Right lobe of liver (tissue), 4 donors: ENCODE measurements at regions not wholly inside any gene's neighbourhood (a gene's known extent, or its start where the extent isn't known, plus 50 kb on each side); places are given as distances from the start of the nearest gene placed in this dataset.

ENCODE experiments used
- CTCF ChIP-seq, 4 donors: fragments of 200-600 bp in 3 of 4; fragments of 450-650 bp in 1 of 4; IDR thresholded peaks; one replicate each; pipeline versions ENCODE4 v1.5.1 to v1.8.0; 2016 to 2022; ENCODE audit warnings: antibody characterized with exemption in 4 of 4, mild to moderate bottlenecking in 2 of 4
- POLR2A ChIP-seq: fragments of 450-650 bp; IDR thresholded peaks from one replicate; pipeline ENCODE4 v1.6.1; 2017; ENCODE audit warnings: antibody characterized with exemption, mild to moderate bottlenecking
- donor health status: DM: no; HTN: no; CAD: no.
- donor health status: DM: no; HTN: no; CAD: no.
- donor health status: DM: no; HTN: yes; CAD: no.

- TF ChIP-seq CTCF (IDR thresholded peaks at IDR 0.05) (no peak), POLR2A (no peak)
Observed at GRCh38 chr10:84593506-84593905, 265.1 kb downstream of the CCSER2 start.
